ENCODE measurements at regions not wholly inside any gene's neighbourhood (a gene's known extent, or its start where the extent isn't known, plus 50 kb on each side); places are given as distances from the start of the nearest gene placed in this dataset.

DNA sequence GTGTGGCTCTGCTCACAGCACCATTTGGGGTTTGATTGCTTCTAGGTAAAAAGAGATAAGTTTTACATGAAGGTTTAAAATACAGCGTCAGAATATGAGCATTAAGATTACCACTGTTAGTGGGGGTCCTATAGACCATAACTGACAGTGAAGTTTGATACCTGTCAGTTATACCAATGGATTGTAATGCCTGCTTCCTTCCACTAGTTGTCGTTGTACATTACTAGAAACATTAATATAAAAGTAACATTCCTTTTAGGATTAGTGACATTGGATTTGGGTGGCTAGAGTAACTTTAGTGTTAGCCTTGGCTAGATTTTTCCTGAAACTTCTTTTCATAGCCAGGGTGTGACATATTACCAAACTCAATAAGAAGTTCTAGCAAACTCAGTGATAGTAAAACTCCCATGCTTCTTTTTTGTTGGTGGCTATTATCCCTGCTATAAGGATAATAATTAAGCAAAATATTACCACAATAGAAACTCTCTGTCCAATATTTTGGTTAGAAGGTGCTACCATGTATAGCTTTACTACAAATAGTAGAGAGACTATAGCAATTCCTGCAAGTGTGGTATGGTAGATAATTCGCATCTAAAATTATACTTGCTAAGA lies 57.1 kb downstream of the FAM181B start:
- DNase-seq (ENCODE audit: low read depth in 4 of 4, low spot score in 1 of 4) = no peak

DNA sequence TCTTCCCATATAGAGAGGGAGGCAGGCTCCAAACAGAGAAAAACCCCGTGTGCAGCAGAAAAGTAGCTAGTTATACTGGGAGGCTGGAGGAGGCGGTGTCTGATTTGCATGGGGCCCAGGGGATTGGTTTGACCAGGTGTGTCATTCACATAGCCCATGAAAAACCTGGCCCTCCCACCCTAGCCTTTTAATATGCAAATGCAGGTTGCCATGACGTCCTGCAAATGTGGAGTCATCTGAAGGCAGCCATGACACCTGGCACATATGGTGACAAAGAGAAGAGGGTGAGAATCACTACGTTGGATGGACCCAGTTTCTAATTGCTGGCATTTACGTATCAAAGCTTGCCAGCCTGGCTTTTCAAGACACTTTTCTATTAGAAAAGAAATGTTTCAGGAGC lies 57.8 kb downstream of the FAM181B start:
- no peak for DNase-seq (ENCODE audit: low read depth in 4 of 4, low spot score in 1 of 4)

DNA sequence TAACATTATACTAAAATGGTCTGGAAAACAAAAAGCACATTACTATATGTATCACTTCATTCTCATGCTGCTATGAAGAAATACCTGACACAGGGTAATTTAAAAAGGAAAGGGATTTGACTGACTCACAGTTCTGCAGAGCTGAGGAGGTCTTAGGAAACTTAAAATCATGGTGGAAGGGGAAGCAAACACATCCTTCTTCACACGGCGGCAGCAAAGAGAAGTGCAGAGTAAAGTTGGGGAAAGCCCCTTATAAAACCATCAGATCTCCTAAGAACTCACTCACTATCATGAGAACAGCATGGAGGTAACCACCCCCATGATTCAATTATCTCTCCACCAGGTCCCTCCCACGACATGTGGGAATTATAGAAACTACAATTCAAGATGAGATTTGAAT lies 60.0 kb downstream of the FAM181B start:
- DNase-seq (ENCODE audit: low read depth in 4 of 4, low spot score in 1 of 4) = no peak

DNA sequence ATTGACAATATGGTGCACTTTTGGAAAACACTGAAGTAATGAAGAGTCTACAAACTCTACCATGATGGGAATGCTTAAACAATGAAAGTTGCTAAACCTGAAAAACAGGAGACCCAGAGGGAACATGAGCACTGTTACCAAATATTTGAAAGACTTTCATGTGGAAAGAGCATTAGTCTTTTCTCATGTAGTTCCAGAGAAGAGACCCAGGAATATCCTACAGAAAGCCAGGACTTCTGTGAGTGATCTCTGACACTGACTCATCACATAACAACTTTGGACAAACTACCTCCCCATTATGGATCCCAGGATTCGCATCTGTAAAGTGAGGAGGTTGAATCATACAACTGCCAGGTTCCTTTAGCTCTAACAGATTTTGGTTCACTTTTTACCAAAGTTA lies 62.2 kb downstream of the FAM181B start:
- no peak for DNase-seq (ENCODE audit: low read depth in 4 of 4, low spot score in 1 of 4)

DNA sequence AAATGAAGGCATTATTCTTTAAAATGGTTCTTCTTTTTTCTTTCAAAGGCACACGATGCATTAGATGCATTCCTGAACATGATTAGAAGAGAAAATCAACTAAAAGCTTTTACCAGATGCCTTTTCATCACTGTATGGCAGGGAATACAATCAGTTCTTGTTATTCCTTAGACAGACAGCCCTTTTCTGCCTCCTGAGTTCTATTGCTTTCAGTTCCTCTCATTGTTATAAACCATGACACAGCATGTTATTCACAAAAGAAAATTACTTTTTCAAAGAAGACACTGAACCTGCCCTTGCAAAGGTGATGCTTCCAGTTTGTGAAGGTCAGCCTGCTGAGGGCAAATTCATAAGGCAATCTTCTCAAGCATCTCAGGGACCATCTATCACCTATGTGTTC lies 70.1 kb downstream of the FAM181B start:
- no peak for DNase-seq (ENCODE audit: low read depth in 4 of 4, low spot score in 1 of 4)

DNA sequence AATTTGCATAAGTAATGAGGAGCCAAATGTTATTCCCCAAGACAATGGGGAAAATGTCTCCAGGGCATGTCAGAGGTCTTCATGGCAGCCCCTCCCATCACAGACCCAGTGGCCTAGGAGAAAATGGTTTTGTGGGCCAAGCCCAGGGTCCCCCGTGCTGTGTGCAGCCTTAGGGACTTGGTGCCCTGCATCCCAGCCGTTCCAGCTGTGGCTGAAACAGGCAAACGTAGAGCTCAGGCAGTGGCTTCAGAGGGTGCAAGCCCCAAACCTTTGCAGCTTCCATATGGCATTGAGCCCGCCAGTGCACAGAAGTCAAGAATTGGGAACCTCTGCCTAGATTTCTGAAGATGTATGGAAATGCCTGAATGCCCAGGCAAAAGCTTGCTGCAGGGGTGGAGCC lies 79.9 kb downstream of the FAM181B start:
- no peak for DNase-seq (ENCODE audit: low read depth in 4 of 4, low spot score in 1 of 4)

DNA sequence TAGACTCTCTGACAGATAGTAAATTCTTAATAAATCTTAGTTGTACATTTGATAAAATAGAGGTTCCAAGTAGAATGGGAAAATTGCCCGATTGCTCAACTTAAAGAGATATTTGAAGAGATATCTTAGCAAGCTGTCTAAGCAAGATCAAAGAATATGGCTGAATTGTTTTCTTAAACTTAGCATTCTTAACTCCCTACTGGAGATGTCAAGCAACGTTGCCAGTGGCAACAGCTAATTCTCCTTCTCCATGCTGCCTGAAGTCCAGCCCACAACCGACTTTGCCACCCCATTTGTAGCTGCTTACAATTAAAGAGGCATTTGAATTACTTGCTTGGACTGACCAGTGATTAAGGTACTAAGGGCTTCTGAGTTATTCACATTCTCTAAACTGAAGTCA lies 94.4 kb downstream of the FAM181B start:
- DNase-seq (ENCODE audit: low read depth in 4 of 4, low spot score in 1 of 4) = no peak

DNA sequence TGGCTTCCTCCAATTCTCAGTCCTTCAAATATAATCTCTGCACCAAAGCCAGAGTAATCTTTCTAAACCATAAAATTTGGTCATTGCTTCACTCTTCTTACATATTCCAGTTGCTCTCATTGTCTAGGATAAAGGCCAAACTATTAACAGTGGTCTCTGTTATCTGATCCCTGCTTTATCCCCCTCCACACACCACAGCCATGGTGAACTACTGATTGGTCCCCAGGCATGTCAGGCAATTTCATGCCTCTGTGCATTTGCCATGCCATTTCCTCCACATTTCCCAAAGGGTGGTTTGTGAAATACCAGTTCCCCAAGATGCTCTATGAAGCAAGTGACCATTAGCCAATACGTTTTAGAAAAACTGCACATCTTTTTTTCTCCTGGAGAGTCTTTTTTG lies 97.0 kb downstream of the FAM181B start:
- no peak for DNase-seq (ENCODE audit: low read depth in 4 of 4, low spot score in 1 of 4)

DNA sequence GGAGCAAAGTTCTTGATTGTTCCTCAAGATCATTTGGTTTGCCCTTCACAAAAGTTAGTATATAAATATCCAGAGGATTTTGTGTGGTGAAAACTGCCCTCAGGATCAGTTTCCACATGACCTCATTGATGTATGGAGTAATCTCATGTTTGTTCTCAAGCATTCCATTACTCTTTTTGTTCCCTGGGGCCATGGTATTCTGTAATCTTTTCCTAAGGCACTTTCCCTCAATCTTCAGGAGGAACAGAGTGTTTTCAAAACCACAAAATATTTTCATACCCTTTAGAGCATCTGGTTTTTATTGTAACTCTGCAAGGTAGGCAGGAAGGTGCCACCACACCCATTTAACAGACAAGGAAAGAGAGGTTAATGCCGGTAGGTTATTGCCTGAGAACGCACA lies 99.6 kb downstream of the FAM181B start:
- DNase-seq (ENCODE audit: low read depth in 4 of 4, low spot score in 1 of 4) = no peak

DNA sequence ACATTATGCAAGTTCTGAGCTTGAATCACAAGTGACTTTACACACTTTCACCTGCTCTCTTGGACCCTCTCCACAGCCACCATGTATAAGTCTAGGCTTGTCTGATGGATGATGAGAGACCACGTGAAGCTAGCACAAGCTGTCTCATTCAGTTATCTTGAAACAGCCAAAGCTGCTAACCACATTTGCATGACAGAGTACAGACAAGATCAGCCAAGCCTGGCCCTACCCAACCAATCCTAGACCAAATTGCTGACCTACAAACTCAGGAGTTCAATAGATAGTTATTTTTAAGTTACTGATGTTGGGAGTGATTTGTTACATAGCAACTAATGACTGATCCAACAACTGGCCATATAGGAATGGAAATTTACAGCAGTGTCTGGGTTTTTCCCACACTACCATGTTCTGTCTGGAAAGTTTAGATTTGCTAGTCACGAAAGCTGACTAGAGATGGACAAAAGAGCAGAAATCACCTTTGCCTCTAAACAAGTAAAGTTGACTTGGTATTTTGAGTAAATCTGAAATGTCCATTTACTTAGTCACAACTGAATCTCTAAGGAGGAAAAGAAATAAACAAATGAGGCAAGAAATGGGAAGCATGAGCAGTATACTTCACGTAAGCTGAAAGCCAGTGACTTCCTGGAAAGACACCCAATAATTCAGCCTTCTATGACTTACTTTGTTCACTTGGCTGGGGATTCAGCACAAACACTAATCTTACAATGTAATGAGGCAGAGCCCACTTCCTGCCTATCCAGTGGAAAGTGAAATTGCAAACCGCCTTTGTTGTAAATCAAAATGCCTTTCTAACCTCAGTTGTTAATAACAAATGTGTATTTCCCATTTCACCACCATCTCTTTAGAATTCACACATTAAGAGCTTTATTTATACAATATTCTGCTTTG lies 101.7 kb downstream of the FAM181B start:
- no peak for DNase-seq (ENCODE audit: low read depth in 4 of 4, low spot score in 1 of 4)

DNA sequence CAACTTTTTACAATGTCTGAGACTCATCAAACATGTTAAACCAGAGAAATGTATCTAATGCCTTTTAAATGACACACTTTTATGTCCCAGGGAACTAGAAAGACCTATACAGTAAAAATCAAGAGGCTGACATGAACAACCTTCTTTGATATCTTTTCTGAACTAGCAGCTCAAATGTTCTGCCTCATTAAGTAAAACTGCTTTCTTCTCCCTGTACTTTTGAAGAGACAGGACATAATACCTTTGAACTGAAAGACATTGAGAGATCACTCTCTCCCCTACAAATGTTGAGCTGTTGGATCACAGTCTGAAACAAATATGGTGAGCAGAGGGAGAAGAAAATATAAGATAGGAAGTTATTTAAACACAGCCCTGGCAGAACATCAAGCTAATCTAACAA lies 123.0 kb downstream of the FAM181B start:
- DNase-seq (ENCODE audit: low read depth in 4 of 4, low spot score in 1 of 4) = no peak

DNA sequence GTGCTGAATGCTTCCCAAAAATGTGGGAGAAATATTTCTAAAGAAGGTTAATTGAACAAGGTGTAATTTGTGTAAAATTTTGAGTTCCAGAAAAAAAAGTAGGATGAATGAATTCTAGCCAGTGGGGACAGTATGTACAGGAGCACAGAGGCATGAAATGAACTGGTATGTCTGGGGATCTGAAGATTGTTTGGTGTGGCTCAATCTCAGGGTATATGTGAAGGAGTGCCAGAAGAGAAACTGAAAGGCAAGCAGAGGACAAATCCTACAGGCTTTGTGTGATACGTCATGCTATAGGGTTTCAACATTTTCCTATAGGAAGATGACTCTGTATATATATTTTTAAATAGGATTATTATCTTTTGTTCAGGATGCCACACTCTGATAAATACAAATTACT lies 126.9 kb downstream of the FAM181B start:
- no peak for DNase-seq (ENCODE audit: low read depth in 4 of 4, low spot score in 1 of 4)

DNA sequence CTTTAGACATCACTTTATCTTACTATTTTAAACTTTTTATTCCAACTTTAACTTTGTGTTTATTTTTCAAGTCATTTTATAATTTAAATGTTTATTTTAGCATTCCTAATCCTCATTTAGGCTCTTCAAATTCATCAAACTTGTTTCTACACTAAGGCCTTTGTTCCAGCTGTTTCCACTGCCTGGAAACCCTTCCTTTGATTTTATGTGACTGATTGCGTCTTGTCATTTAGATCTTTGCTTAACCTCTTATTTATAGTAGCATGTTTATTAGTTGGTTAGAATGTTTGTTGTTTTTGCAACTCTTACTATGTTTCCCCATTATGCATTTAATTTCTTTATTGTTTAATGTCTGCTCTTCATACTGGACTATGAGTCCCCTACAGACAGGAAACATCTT lies 132.0 kb downstream of the FAM181B start:
- no peak for DNase-seq (ENCODE audit: low read depth in 4 of 4, low spot score in 1 of 4)

DNA sequence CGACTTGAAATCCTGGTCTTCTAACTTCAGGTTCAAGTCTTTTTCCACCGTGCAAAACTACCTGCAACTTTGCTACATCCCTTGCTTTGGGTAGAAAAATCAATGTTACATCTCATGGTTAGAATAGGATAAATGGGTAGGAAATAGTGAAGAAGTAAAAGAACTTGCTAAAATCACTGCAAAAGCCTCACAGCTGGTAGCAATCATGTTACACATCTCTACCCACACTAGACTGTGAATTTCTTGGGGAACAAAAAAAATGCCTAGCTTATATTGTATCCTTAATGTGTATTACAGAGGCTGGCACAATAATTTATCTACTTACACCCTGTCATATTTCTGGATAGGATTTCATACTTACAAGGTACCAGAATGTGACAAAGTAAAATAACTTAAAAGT lies 133.8 kb downstream of the FAM181B start:
- DNase-seq (ENCODE audit: low read depth in 4 of 4, low spot score in 1 of 4) = no peak

DNA sequence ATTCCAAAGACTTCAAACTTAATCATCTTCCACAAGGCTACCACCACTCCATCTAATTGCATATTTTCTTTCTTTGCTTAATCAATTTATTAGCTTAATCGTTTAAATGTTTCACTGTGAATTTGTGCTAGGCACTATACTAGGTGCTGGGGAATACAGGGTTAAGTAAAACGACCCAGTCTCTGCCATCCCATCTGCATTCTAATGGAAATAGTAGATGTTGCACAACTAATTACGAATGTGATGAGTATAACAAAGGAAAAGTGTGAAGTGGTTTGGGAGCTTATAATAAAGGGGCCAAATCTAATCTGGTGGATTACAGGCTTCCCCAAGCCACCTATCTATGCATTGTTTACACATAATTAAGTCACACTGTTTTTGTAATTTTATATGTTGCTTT lies 147.1 kb downstream of the FAM181B start:
- DNase-seq (ENCODE audit: low read depth in 4 of 4, low spot score in 1 of 4) = no peak

DNA sequence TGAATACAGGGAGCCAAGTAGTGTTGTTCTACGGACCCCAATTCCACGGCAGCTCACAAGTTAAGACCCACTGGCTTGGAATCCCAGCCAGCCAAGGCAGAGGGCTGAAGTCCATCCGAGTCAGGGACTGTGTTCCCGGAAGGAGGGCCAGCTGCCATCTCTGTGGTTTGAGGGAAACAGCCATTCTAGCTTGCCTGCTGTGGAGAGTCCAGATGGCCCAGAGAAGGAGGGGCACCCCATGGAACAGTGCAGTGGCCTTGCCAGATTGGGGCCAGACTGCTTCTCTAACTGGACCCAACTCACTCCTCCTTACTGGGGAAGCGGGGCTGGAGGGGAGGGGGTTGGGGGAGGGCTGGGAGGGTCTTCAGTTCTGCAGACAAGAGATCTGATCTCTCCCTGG lies 156.4 kb downstream of the FAM181B start:
- no peak for DNase-seq (ENCODE audit: low read depth in 4 of 4, low spot score in 1 of 4)

DNA sequence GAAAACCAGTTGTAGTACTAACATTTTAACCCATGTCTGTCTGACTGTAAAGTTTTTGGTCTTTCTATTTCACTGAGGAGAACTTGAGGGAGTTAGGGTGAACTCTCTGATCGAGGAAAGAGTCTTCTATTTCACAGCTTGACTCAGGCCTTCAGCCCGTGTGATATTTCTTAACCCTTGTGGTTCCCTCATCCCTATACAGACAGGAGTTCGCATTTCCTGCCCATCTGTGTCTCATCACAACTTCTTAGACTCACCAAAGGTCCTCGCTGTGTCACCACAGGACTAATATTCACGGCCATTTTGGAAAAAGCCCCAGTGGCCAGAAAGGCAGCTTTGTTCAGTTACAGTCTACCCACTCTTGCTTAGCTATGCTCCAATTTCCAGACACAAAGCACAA lies 172.8 kb downstream of the FAM181B start:
- DNase-seq (ENCODE audit: low read depth in 4 of 4, low spot score in 1 of 4) = no peak

DNA sequence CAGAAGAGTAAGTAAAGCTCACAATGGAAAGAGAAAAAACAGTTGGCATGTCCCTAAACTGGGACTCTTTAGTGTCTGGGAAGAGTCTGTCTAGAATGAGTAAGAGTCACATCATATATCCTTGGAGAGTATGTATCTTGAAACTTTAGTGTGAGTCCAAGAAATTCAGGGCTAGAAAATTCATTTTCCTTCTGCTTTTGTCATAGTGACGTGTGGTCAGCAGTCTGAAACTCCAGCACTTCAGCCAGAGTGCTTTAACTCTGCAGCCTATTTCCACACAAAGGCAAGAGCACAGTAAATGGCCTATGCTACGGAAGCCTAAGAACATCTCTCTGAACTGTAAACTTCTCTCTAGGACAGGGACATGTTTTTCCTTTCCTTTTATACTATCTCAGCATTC lies 174.1 kb downstream of the FAM181B start:
- DNase-seq (ENCODE audit: low read depth in 4 of 4, low spot score in 1 of 4) = no peak

DNA sequence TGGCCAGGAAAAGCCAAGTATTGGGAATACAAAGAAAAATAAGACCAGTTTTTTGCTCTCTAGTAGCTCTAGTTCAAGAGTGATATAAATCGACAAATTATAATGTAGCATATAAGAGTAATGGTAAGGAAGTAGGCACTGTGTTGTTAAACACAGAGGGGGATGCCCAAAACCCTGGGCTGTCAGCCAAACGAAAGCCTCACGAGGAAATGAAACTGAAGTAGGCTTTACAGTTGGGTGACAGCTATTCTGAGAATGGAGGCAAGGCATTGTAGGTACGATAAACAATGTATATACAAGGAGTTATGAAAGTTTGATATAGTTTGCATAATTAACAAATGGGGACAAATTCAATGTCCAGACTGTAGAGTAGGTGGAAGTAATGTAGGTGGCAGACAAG lies 176.4 kb downstream of the FAM181B start:
- no peak for DNase-seq (ENCODE audit: low read depth in 4 of 4, low spot score in 1 of 4)

DNA sequence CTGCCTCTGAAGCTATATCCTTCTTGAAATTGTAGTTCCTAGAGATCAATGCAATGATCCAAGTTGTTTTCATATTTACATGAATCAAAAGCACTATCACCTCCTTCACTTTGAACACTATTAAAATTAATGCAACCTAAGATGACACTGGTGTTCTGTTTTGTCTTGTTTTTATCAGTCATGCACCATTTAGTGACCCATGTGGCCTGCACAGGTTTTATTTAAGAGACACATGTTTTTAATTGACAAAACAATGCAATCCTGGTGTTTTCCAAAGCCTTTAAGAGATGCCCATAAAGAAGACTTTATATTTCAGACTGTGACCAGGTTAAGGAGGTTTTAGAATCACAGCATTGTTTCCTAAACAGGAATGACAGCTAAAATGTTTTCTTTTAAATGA lies 177.5 kb downstream of the FAM181B start:
- DNase-seq (ENCODE audit: low read depth in 4 of 4, low spot score in 1 of 4) = no peak

DNA sequence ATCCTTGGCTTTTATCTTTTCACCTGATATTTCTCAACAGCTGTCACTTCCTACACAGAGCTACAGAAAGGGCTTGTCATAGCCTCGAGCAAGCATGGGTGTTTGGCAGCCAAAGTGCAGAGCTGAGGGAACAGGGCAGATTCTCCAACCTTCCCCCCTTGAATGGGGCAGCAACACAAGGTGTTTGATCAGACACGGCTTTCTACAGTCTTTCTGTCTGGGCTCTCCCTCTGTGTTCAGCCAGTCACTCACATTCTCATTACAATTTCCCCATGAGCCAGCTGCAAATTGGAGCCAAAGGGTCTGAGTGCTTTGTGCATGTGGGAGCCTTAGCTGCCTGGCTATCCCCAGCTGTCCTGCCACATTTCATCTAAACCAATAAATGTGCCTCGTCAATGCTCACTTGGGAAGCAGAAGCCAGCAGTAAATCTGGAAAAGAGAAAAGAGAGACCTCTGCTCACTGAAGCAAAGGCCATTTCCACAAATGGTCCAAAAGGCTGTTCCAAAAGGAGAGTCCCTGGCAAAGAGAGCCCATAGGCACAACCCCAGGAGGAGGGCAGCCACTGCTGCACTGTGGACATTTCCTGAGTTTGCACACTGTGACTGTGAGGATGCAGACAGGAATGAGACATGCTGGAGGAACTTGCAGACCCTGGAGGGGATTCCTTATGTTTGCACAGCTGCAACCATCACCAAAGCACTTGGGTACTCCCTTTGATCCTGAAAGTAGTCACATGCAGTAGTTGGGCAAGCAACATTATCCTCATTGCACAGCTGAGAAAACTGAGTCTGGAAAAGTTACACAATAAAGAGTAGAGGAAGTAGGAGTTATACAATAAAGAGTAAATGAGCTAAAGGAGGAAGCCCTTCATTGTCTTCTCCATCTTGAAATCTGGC lies 186.8 kb downstream of the FAM181B start:
- DNase-seq (ENCODE audit: low read depth in 4 of 4, low spot score in 1 of 4) = no peak

DNA sequence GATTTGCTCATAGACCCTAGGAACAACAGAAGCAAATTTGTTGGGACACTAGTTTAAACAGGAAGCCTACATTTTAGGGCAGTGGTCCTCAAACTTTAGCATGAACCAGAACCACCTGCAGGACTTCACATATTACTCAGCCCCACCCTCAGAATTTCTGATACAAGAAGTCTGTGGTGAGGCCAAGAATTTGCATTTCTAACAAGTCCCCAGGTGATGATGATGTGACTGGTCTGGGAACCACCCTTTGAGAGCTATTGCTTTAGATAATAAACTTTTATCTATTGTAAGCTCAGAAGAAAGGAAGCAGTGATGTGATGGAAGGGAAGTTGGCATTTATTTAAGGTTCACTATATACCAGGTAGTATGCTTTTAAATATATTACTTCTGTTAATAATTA lies 194.0 kb downstream of the FAM181B start:
- no peak for DNase-seq (ENCODE audit: low read depth in 4 of 4, low spot score in 1 of 4)

Measured in stimulated activated CD4-positive, alpha-beta T cell treated with anti-CD3 and anti-CD28 coated beads, Interleukin-1b, Interleukin-23, amount 100 ng/mL, for 24 hours (primary cell).